K562 (cell line): ENCODE measurements at regions not wholly inside any gene's neighbourhood (a gene's known extent, or its start where the extent isn't known, plus 50 kb on each side); places are given as distances from the start of the nearest gene placed in this dataset.

Source experiments
- ATAC-seq: fragments of 200-7000 bp; cut with Tn5 transposase; 3 replicates; pipeline ENCODE4 v1.9.1; 2020; ENCODE audit warnings: moderate library complexity
- BruUV-seq: library from RNA; stranded (reverse); fragments of 400-500 nt; replicated peaks from 2 replicates; lab custom pipeline; 2021; lab: Mats Ljungman, UMichigan
- CTCF ChIA-PET: fragments of 300-600 bp; formaldehyde crosslinking; extraction: SDS; loops from one replicate; lab custom pipeline; 2021; ENCODE audit warnings: low intra/inter-chr PET ratio; lab: Yijun Ruan, JAX
- POLR2A ChIA-PET: fragments of 300-600, 350-650 bp; sonication (Branson Sonifier 250); formaldehyde crosslinking; extraction: SDS; loops from one replicate; lab custom pipeline; 2021; ENCODE audit warnings: antibody characterized with exemption, inconsistent platforms; lab: Yijun Ruan, JAX
- DNase-seq, 4 experiments: peaks; one replicate each; pipeline versions ENCODE4 v3.0.0 to v3.0.0-alpha.2; 2011 to 2018; ENCODE audit warnings: low spot score in 3 of 4, mixed read lengths in 3 of 4; ENCODE audit errors: extremely low read depth in 1 of 4
- FAIRE-seq: peaks from 2 replicates; lab custom pipeline; 2011; peaks lifted over from hg19 to GRCh38; lab: Jason Lieb, UNC
- H2AFZ ChIP-seq: 2 replicates; pipeline ENCODE4 v1.6.0; 2011; ENCODE audit warnings: low read depth, low read length, control low read depth, inconsistent platforms
- H3K27ac ChIP-seq: fragments of 200-600 bp; 3 replicates; pipeline ENCODE4 v1.8.0; 2011; ENCODE audit warnings: low read depth, mild to moderate bottlenecking, control low read depth, inconsistent platforms, low read length, moderate library complexity, mixed read lengths; ENCODE audit errors: extremely low read depth
- H3K27me3 ChIP-seq, 2 experiments: fragments of 300-600 bp in 1 of 2; 2 replicates in 1 of 2; 3 replicates in 1 of 2; pipeline versions ENCODE4 v1.6.0 to v1.8.0; 2011; ENCODE audit warnings: inconsistent platforms in 2 of 2, low read length in 2 of 2, mild to moderate bottlenecking in 1 of 2, mixed read lengths in 1 of 2, moderate library complexity in 1 of 2; ENCODE audit not compliant: control insufficient read depth in 2 of 2, insufficient read depth in 2 of 2
- H3K36me3 ChIP-seq: fragments of 300-600 bp; 3 replicates; pipeline ENCODE4 v1.8.0; 2011; ENCODE audit warnings: mild to moderate bottlenecking, low read length, inconsistent platforms; ENCODE audit not compliant: control insufficient read depth, insufficient read depth
- H3K4me1 ChIP-seq, 2 experiments: fragments of 200-600 bp in 1 of 2; replicated peaks in 1 of 2; 2 replicates in 1 of 2; 3 replicates in 1 of 2; pipeline versions ENCODE4 v1.5.1 to v1.8.0; 2011; ENCODE audit warnings: inconsistent platforms in 2 of 2, low read length in 2 of 2, mild to moderate bottlenecking in 1 of 2, mixed read lengths in 1 of 2, moderate library complexity in 1 of 2; ENCODE audit not compliant: control insufficient read depth in 2 of 2, insufficient read depth in 2 of 2
- H3K4me2 ChIP-seq: 2 replicates; pipeline ENCODE4 v1.6.1; 2011; ENCODE audit warnings: low read length, control low read depth, inconsistent platforms, mixed read lengths; ENCODE audit not compliant: insufficient read depth
- H3K4me3 ChIP-seq: fragments of 200-600 bp; sonication (generic), shearing (Covaris generic); 2 replicates; pipeline ENCODE4 v1.5.1; 2016; ENCODE audit warnings: control low read depth, inconsistent platforms
- H3K79me2 ChIP-seq: fragments of 200-600 bp; 3 replicates; pipeline ENCODE4 v1.8.0; 2011; ENCODE audit warnings: low read length, inconsistent platforms; ENCODE audit not compliant: control insufficient read depth, insufficient read depth
- H3K9ac ChIP-seq, 2 experiments: 2 replicates each; pipeline versions ENCODE4 v1.6.0 to v1.6.1; 2011; ENCODE audit warnings: low read depth in 2 of 2, low read length in 2 of 2, control low read depth in 1 of 2, inconsistent platforms in 1 of 2, mild to moderate bottlenecking in 1 of 2, mixed read lengths in 1 of 2; ENCODE audit not compliant: insufficient read depth in 1 of 2
- H3K9me1 ChIP-seq: one replicate; pipeline ENCODE4 v1.6.0; 2011; ENCODE audit warnings: inconsistent platforms, mild to moderate bottlenecking, low read length, moderate library complexity; ENCODE audit not compliant: control insufficient read depth, insufficient read depth
- H3K9me3 ChIP-seq: replicated peaks from 2 replicates; pipeline ENCODE4 v1.5.1; 2011; ENCODE audit warnings: low read depth, low read length, inconsistent platforms; ENCODE audit not compliant: control insufficient read depth, insufficient read depth
- H4K20me1 ChIP-seq: replicated peaks from 2 replicates; pipeline ENCODE4 v1.6.1; 2011; ENCODE audit warnings: low read length, inconsistent platforms, mixed read lengths; ENCODE audit not compliant: control insufficient read depth, insufficient read depth
- ATF1 ChIP-seq, 2 experiments: fragments of 450-650 bp in 1 of 2; IDR thresholded peaks; 2 replicates each; pipeline ENCODE4 v1.6.1; 2016; ENCODE audit warnings: missing compliant biosample characterization in 1 of 2, missing genetic modification characterization in 1 of 2
- CREB1 ChIP-seq, 2 experiments: sonication (generic) in 1 of 2; formaldehyde crosslinking in 1 of 2; IDR thresholded peaks; 2 replicates each; pipeline versions ENCODE4 v1.6.1 to v1.8.0; 2012 to 2022; ENCODE audit warnings: inconsistent platforms in 1 of 2, mild to moderate bottlenecking in 1 of 2, missing genetic modification reagents in 1 of 2, moderate library complexity in 1 of 2
- HMG20A ChIP-seq: fragments of 450-650 bp; formaldehyde crosslinking; conservative IDR thresholded peaks from 2 replicates; pipeline ENCODE4 v1.4.0; 2020; ENCODE audit warnings: mild to moderate bottlenecking, mixed read lengths
- MAFK ChIP-seq: IDR thresholded peaks from 2 replicates; pipeline ENCODE4 v1.6.1; 2011; ENCODE audit warnings: low read length, improper control_type of control experiment
- MEIS2 ChIP-seq: fragments of 450-650 bp; IDR thresholded peaks from 2 replicates; pipeline ENCODE4 v1.6.1; 2014; ENCODE audit warnings: mild to moderate bottlenecking; ENCODE audit not compliant: partially characterized antibody
- MYC ChIP-seq, 2 experiments: fragments of 250-450 bp in 1 of 2; sonication (Bioruptor Pico) in 1 of 2; IDR thresholded peaks; 2 replicates each; pipeline versions ENCODE4 v1.5.1 to v1.6.1; 2012 to 2021; ENCODE audit warnings: low read depth in 2 of 2, borderline replicate concordance in 1 of 2, improper control_type of control experiment in 1 of 2, low read length in 1 of 2, mild to moderate bottlenecking in 1 of 2, moderate library complexity in 1 of 2
- SETDB1 ChIP-seq: IDR thresholded peaks from one replicate; pipeline ENCODE4 v1.6.1; 2012; ENCODE audit warnings: low read length, control low read depth, inconsistent platforms
- TGIF2 ChIP-seq: sonication (generic); formaldehyde crosslinking; IDR thresholded peaks from 2 replicates; pipeline ENCODE4 v1.8.1; 2022; ENCODE audit warnings: mild to moderate bottlenecking, missing genetic modification reagents, moderate library complexity
- TRIM24 ChIP-seq, 2 experiments: fragments of 450-650 bp; IDR thresholded peaks; 2 replicates each; pipeline ENCODE4 v1.6.1; 2016
- USF2 ChIP-seq: sonication (generic); formaldehyde crosslinking; IDR thresholded peaks from 2 replicates; pipeline ENCODE4 v1.5.0; 2020; ENCODE audit warnings: missing genetic modification reagents
- ZNF316 ChIP-seq: fragments of 450-650 bp; IDR thresholded peaks from 2 replicates; pipeline ENCODE4 v1.6.1; 2016
- ZZZ3 ChIP-seq: fragments of 450-650 bp; IDR thresholded peaks from 2 replicates; pipeline ENCODE4 v1.6.1; 2016; ENCODE audit warnings: antibody characterized with exemption, mild to moderate bottlenecking, moderate library complexity
- WGBS: fragments of 100-300 bp; shearing (Covaris generic); methylation state at CpG from one replicate; pipeline ENCODE4 v1.1.6; 2016; ENCODE audit warnings: low coverage, mixed read lengths; ENCODE audit not compliant: insufficient coverage; ENCODE audit errors: missing lambda C conversion rate; 5-methylcytosine and 5-hydroxymethylcytosine counted together
- in situ Hi-C: fragments of 300-500 bp; cut with MboI; formaldehyde crosslinking; loops from 4 replicates; pipeline ENCODE4 v1.15.0; 2018; ENCODE audit warnings: inconsistent platforms, mixed read lengths
- intact Hi-C: fragments of 100-400 bp; cut with micrococcal nuclease; formaldehyde crosslinking; loops from 2 replicates; pipeline ENCODE4 v1.14.2; 2022
- TF ChIP-seq, protein P1 (sequence below): fragments of 250-450 bp; sonication (Bioruptor Pico); IDR thresholded peaks from 2 replicates; pipeline ENCODE4 v1.5.0; 2020; ENCODE audit warnings: mild to moderate bottlenecking

DNA sequence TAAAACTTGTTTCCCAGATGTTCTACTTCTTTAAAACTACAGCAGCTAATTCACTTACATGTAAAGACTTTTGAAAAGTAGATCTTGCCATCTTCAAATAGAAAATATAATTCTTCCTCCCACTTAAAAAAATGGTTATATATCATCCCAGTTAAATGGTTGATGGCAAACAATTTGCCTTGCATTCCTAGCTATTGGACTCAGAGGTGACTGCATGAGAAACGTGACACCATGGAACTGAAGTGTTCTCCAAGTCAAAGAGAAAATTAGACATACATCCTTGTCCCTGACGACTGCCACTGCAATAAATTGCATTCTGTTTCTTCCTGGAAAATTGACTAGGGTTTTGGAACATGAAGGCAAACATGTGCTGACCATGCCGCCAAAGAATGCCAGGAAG lies 95.0 kb upstream of the POM121L12 start:
- BruUV-seq: no TSS peak
- Histone ChIP-seq H3K4me1 (no peaks in the 10 kb centered on the region), H3K4me2 (no peak overlapping the region), H3K79me2 (no peaks in the 10 kb centered on the region), H3K36me3 (no peaks in the 10 kb centered on the region), H3K27ac (no peak overlapping the region), H4K20me1 (no peaks in the 10 kb centered on the region), H3K9me1 (no peaks in the 10 kb centered on the region), H2AFZ (no peak overlapping the region), H3K9ac (no peak overlapping the region), H3K27me3 (no peaks in the 10 kb centered on the region), H3K9me3 (no peaks in the 10 kb centered on the region), H3K4me3 (no peak overlapping the region)
- intact Hi-C loops (no loop called here), in situ Hi-C loops (no loop called here)
- ChIA-PET POLR2A (no interaction called here), CTCF (no interaction called here)
- WGBS: 0% methylated on average over 3 of the region's 3 CpGs
- FAIRE-seq (no peak), DNase-seq (no peak), ATAC-seq (no peak)
- TF ChIP-seq TRIM24 (IDR thresholded peaks at IDR 0.05): no peak
- TF ChIP-seq HMG20A (CRISPR knock-in tag): no peak

- ChIA-PET CTCF (no interaction called here), POLR2A (no interaction called here)
- Histone ChIP-seq H3K4me2 (no peak overlapping the region), H3K9me3 (no peaks in the 10 kb centered on the region), H3K9me1 (no peaks in the 10 kb centered on the region), H3K36me3 (no peaks in the 10 kb centered on the region), H3K9ac (no peak overlapping the region), H4K20me1 (no peaks in the 10 kb centered on the region), H3K27ac (no peak overlapping the region), H3K27me3 (no peaks in the 10 kb centered on the region), H2AFZ (no peak overlapping the region), H3K4me3 (no peak overlapping the region), H3K4me1 (no peaks in the 10 kb centered on the region), H3K79me2 (no peaks in the 10 kb centered on the region)
- in situ Hi-C loops: no loop called here
- FAIRE-seq (no peak), ATAC-seq (no peak), DNase-seq (no peak)
- no TSS peak for BruUV-seq
- intact Hi-C loops: no loop called here
- TF ChIP-seq MAFK (no peak), CREB1 (IDR thresholded peaks at IDR 0.05) (no peak), CREB1 (CRISPR knock-in tag; IDR thresholded peaks at IDR 0.05) (no peak), USF2 (no peak), MYC (IDR thresholded peaks at IDR 0.05; ENCODE audit: low read depth, low read length) (no peak), MYC (CRISPR knock-in tag; IDR thresholded peaks at IDR 0.05; ENCODE audit: borderline replicate concordance, low read depth) (no peak), ZZZ3 (no peak), ZNF316 (no peak), SETDB1 (no peak), ATF1 (CRISPR knock-in tag; IDR thresholded peaks at IDR 0.05) (no peak), ATF1 (tag; IDR thresholded peaks at IDR 0.05) (no peak), MEIS2 (no peak), TGIF2 (CRISPR knock-in tag) (no peak)
- TF ChIP-seq, protein P1, sequence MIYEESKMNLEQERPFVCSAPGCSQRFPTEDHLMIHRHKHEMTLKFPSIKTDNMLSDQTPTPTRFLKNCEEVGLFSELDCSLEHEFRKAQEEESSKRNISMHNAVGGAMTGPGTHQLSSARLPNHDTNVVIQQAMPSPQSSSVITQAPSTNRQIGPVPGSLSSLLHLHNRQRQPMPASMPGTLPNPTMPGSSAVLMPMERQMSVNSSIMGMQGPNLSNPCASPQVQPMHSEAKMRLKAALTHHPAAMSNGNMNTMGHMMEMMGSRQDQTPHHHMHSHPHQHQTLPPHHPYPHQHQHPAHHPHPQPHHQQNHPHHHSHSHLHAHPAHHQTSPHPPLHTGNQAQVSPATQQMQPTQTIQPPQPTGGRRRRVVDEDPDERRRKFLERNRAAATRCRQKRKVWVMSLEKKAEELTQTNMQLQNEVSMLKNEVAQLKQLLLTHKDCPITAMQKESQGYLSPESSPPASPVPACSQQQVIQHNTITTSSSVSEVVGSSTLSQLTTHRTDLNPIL (CRISPR knock-in tag): no peak
Measured at GRCh38 chr7:52938455-52939133, 96.8 kb upstream of the POM121L12 start.
